Mesendoderm (in vitro differentiated cells): ENCODE measurements at regions not wholly inside any gene's neighbourhood (a gene's known extent, or its start where the extent isn't known, plus 50 kb on each side); places are given as distances from the start of the nearest gene placed in this dataset.

Experiments used
- DNase-seq: peaks from one replicate; pipeline ENCODE4 v3.0.0; 2013
- H2AK5ac ChIP-seq: 2 replicates; pipeline ENCODE4 v1.6.1; 2013; ENCODE audit warnings: low read length, inconsistent platforms
- H2BK120ac ChIP-seq: 2 replicates; pipeline ENCODE4 v1.6.1; 2013; ENCODE audit warnings: low read depth, mild to moderate bottlenecking, low read length, moderate library complexity, mixed read lengths
- H2BK15ac ChIP-seq: replicated peaks from 2 replicates; pipeline ENCODE4 v1.6.1; 2013; ENCODE audit warnings: low read depth, mild to moderate bottlenecking, moderate library complexity
- H2BK5ac ChIP-seq: 2 replicates; pipeline ENCODE4 v1.6.1; 2013; ENCODE audit warnings: low read length, inconsistent platforms
- H3K18ac ChIP-seq: 2 replicates; pipeline ENCODE4 v1.6.1; 2013; ENCODE audit warnings: mild to moderate bottlenecking, low read length, mixed read lengths
- H3K23ac ChIP-seq: one replicate; pipeline ENCODE4 v1.6.1; 2013; ENCODE audit warnings: low read length
- H3K27ac ChIP-seq: 2 replicates; pipeline ENCODE4 v1.5.1; 2013; ENCODE audit warnings: low read depth, mild to moderate bottlenecking, inconsistent platforms, low read length, moderate library complexity
- H3K27me3 ChIP-seq: 2 replicates; pipeline ENCODE4 v1.6.1; 2013; ENCODE audit warnings: low read length, control low read depth, mild to moderate bottlenecking, inconsistent platforms; ENCODE audit not compliant: insufficient read depth, poor library complexity
- H3K36me3 ChIP-seq: 2 replicates; pipeline ENCODE4 v1.6.1; 2013; ENCODE audit warnings: low read length, inconsistent platforms; ENCODE audit not compliant: control insufficient read depth, insufficient read depth
- H3K4ac ChIP-seq: one replicate; pipeline ENCODE4 v1.6.1; 2013; ENCODE audit warnings: low read depth, mild to moderate bottlenecking, low read length, moderate library complexity
- H3K4me1 ChIP-seq: 2 replicates; pipeline ENCODE4 v1.6.1; 2013; ENCODE audit warnings: low read depth, low read length, inconsistent platforms; ENCODE audit not compliant: control insufficient read depth
- H3K4me2 ChIP-seq: 2 replicates; pipeline ENCODE4 v1.6.1; 2013; ENCODE audit warnings: low read length
- H3K4me3 ChIP-seq: 2 replicates; pipeline ENCODE4 v1.5.1; 2013; ENCODE audit warnings: mild to moderate bottlenecking, low read length
- H3K56ac ChIP-seq: one replicate; pipeline ENCODE4 v1.6.1; 2013; ENCODE audit warnings: low read length
- H3K79me1 ChIP-seq: 2 replicates; pipeline ENCODE4 v1.6.1; 2013; ENCODE audit warnings: low read length, inconsistent platforms
- H3K79me2 ChIP-seq: 2 replicates; pipeline ENCODE4 v1.6.1; 2013; ENCODE audit warnings: mild to moderate bottlenecking, low read length; ENCODE audit not compliant: control insufficient read depth, insufficient read depth
- H3K9ac ChIP-seq: 2 replicates; pipeline ENCODE4 v1.6.1; 2013; ENCODE audit warnings: low read length, inconsistent platforms
- H4K5ac ChIP-seq: one replicate; pipeline ENCODE4 v1.6.1; 2013; ENCODE audit warnings: low read length
- H4K8ac ChIP-seq: one replicate; pipeline ENCODE4 v1.6.1; 2013; ENCODE audit warnings: low read depth, mild to moderate bottlenecking, control low read depth, low read length, moderate library complexity
- WGBS: extraction: QIAGEN DNeasy Blood & Tissue Kit; methylation state at CpG from one replicate; pipeline ENCODE4 v1.1.7; 2013; ENCODE audit warnings: low lambda C conversion rate, missing lambda C conversion rate; ENCODE audit not compliant: insufficient coverage; ENCODE audit errors: extremely low coverage; 5-methylcytosine and 5-hydroxymethylcytosine counted together

GRCh38 chr9:79952401-79952800 lies 380.6 kb downstream of the TLE4 start:
- Histone ChIP-seq H3K27me3 (no peaks in the 10 kb centered on the region), H4K5ac (no peak overlapping the region), H3K36me3 (no peaks in the 10 kb centered on the region), H3K4me1 (no peaks in the 10 kb centered on the region), H3K4me3 (no peak overlapping the region), H3K79me2 (no peaks in the 10 kb centered on the region), H3K9ac (no peak overlapping the region), H3K79me1 (no peaks in the 10 kb centered on the region), H3K18ac (no peak overlapping the region), H2BK15ac (no peak overlapping the region), H3K27ac (no peak overlapping the region), H3K4ac (no peak overlapping the region), H2BK5ac (no peak overlapping the region), H4K8ac (no peak overlapping the region), H2BK120ac (no peak overlapping the region), H3K4me2 (no peak overlapping the region), H3K23ac (no peak overlapping the region), H2AK5ac (no peak overlapping the region), H3K56ac (no peak overlapping the region)
- WGBS: no CpG with 5 or more reads among the region's 2 CpGs
- DNase-seq: no peak

DNA sequence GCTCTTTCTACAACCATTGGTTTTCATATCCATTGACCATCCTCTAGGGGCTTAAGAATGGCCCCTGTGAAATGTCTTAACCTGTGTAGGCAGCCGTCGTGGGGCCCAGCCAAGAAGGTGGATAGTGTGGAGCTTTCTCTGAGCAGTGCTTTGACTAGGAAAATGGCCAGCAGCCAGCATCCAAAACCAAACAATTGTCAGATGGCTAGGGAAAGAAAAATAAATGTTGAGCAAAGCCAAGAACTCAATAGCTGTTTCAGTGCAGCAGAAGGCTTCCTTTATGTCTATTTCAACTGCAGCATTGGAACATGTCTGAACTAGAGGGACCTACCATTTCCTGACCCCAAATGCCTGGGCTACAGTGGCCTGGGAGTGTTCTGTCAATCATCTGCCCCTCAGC lies 374.9 kb downstream of the TLE4 start:
- Histone ChIP-seq H3K4ac (no peak overlapping the region), H3K18ac (no peak overlapping the region), H3K79me2 (no peaks in the 10 kb centered on the region), H3K9ac (no peak overlapping the region), H3K27ac (no peak overlapping the region), H3K4me2 (no peak overlapping the region), H2BK5ac (no peak overlapping the region), H4K5ac (no peak overlapping the region), H3K79me1 (no peaks in the 10 kb centered on the region), H4K8ac (no peak overlapping the region), H3K27me3 (no peaks in the 10 kb centered on the region), H2BK120ac (no peak overlapping the region), H2BK15ac (no peak overlapping the region), H3K4me3 (no peak overlapping the region), H2AK5ac (no peak overlapping the region), H3K36me3 (no peaks in the 10 kb centered on the region), H3K4me1 (no peaks in the 10 kb centered on the region), H3K23ac (no peak overlapping the region), H3K56ac (no peak overlapping the region)
- DNase-seq: no peak
- WGBS: no CpG with 5 or more reads among the region's 2 CpGs

DNA sequence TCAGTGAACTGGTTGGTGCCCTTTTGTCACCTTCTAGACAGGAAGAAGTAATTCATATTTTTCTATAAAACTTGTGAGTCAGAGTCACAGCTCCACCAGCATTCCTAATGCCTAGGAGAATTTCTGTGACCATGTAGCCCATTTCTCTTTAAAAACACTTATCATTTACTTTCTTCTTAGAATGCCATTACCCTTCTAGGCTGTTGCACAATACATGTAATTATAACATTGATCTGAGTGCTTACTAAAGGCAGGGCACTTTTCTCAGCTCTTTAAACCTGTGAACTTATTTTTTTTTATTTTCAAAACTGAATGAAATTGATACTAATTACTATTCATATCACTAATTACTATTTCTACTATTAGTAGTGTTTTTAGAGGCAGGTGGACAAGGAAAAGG lies 373.7 kb downstream of the TLE4 start:
- no peak overlapping the region for H2AK5ac ChIP-seq
- H2BK15ac ChIP-seq: no peak overlapping the region
- no peak overlapping the region for H3K4me3 ChIP-seq
- H3K36me3 ChIP-seq: no peaks in the 10 kb centered on the region
- no peak overlapping the region for H3K56ac ChIP-seq
- no peak overlapping the region for H2BK120ac ChIP-seq
- H4K5ac ChIP-seq: no peak overlapping the region
- H2BK5ac ChIP-seq: no peak overlapping the region
- H3K27me3 ChIP-seq: no peaks in the 10 kb centered on the region
- no peak overlapping the region for H3K18ac ChIP-seq
- H3K23ac ChIP-seq: no peak overlapping the region
- no peak overlapping the region for H3K27ac ChIP-seq
- no peaks in the 10 kb centered on the region for H3K79me2 ChIP-seq
- DNase-seq: no peak
- no peak overlapping the region for H3K4ac ChIP-seq
- H3K4me2 ChIP-seq: no peak overlapping the region
- no peaks in the 10 kb centered on the region for H3K79me1 ChIP-seq
- H3K9ac ChIP-seq: no peak overlapping the region
- H3K4me1 ChIP-seq: no peaks in the 10 kb centered on the region
- no peak overlapping the region for H4K8ac ChIP-seq

GRCh38 chr9:79945016-79945415 lies 373.3 kb downstream of the TLE4 start:
- Histone ChIP-seq H3K4me1 (no peaks in the 10 kb centered on the region), H2BK15ac (no peak overlapping the region), H2BK5ac (no peak overlapping the region), H3K23ac (no peak overlapping the region), H3K27me3 (no peaks in the 10 kb centered on the region), H2AK5ac (no peak overlapping the region), H3K36me3 (no peaks in the 10 kb centered on the region), H3K4ac (no peak overlapping the region), H2BK120ac (no peak overlapping the region), H4K8ac (no peak overlapping the region), H3K79me1 (no peaks in the 10 kb centered on the region), H3K4me3 (no peak overlapping the region), H3K79me2 (no peaks in the 10 kb centered on the region), H3K27ac (no peak overlapping the region), H3K9ac (no peak overlapping the region), H3K18ac (no peak overlapping the region), H3K56ac (no peak overlapping the region), H3K4me2 (no peak overlapping the region), H4K5ac (no peak overlapping the region)
- DNase-seq: no peak
- no CpG with 5 or more reads among the region's 1 CpG for WGBS

GRCh38 chr9:79940919-79941318 lies 369.2 kb downstream of the TLE4 start:
- no peak overlapping the region for H4K8ac ChIP-seq
- no peak overlapping the region for H2BK15ac ChIP-seq
- no peak overlapping the region for H3K23ac ChIP-seq
- no peak overlapping the region for H3K56ac ChIP-seq
- H3K9ac ChIP-seq: no peak overlapping the region
- H4K5ac ChIP-seq: no peak overlapping the region
- H3K4me3 ChIP-seq: no peak overlapping the region
- peaks cover 3% of the 10 kb centered on the region for H3K4me1 ChIP-seq
- H3K36me3 ChIP-seq: no peaks in the 10 kb centered on the region
- no peak overlapping the region for H2BK5ac ChIP-seq
- no peak overlapping the region for H3K18ac ChIP-seq
- WGBS: no CpG with 5 or more reads among the region's 6 CpGs
- H3K4me2 ChIP-seq: no peak overlapping the region
- H3K79me1 ChIP-seq: no peaks in the 10 kb centered on the region
- H3K4ac ChIP-seq: no peak overlapping the region
- DNase-seq: no peak
- no peaks in the 10 kb centered on the region for H3K79me2 ChIP-seq
- no peaks in the 10 kb centered on the region for H3K27me3 ChIP-seq
- H3K27ac ChIP-seq: no peak overlapping the region
- no peak overlapping the region for H2BK120ac ChIP-seq
- no peak overlapping the region for H2AK5ac ChIP-seq

DNA sequence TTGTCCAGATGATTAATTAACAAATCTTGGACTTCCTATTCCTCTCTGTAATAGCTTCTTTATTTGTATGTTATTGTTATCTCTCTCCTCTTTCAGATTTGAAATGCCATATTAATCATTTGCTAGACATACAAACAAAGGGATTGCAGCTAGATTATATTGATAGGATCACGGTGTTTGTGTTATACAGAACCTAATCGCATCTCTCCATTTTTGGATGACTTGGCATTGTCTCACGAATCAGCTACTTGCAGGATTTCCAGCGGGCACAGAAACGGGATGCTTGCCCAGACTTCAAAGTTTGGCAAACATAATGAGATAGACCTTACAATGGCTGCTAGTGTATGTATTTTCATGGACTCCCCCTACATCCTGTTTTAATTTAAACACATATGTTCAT lies 368.1 kb downstream of the TLE4 start:
- H4K8ac ChIP-seq: no peak overlapping the region
- H2AK5ac ChIP-seq: no peak overlapping the region
- no peak overlapping the region for H3K4ac ChIP-seq
- WGBS: no CpG with 5 or more reads among the region's 5 CpGs
- H3K79me2 ChIP-seq: no peaks in the 10 kb centered on the region
- no peak overlapping the region for H3K9ac ChIP-seq
- DNase-seq: no peak
- H3K27ac ChIP-seq: no peak overlapping the region
- no peak overlapping the region for H3K23ac ChIP-seq
- no peak overlapping the region for H2BK120ac ChIP-seq
- no peaks in the 10 kb centered on the region for H3K27me3 ChIP-seq
- no peak overlapping the region for H2BK5ac ChIP-seq
- no peak overlapping the region for H3K4me3 ChIP-seq
- no peaks in the 10 kb centered on the region for H3K79me1 ChIP-seq
- H3K4me2 ChIP-seq: no peak overlapping the region
- H4K5ac ChIP-seq: no peak overlapping the region
- H3K4me1 ChIP-seq: peaks cover 3% of the 10 kb centered on the region
- no peak overlapping the region for H3K56ac ChIP-seq
- H3K18ac ChIP-seq: no peak overlapping the region
- H3K36me3 ChIP-seq: no peaks in the 10 kb centered on the region
- H2BK15ac ChIP-seq: no peak overlapping the region
